ENCODE measurements at regions not wholly inside any gene's neighbourhood (a gene's known extent, or its start where the extent isn't known, plus 50 kb on each side); places are given as distances from the start of the nearest gene placed in this dataset.

DNA sequence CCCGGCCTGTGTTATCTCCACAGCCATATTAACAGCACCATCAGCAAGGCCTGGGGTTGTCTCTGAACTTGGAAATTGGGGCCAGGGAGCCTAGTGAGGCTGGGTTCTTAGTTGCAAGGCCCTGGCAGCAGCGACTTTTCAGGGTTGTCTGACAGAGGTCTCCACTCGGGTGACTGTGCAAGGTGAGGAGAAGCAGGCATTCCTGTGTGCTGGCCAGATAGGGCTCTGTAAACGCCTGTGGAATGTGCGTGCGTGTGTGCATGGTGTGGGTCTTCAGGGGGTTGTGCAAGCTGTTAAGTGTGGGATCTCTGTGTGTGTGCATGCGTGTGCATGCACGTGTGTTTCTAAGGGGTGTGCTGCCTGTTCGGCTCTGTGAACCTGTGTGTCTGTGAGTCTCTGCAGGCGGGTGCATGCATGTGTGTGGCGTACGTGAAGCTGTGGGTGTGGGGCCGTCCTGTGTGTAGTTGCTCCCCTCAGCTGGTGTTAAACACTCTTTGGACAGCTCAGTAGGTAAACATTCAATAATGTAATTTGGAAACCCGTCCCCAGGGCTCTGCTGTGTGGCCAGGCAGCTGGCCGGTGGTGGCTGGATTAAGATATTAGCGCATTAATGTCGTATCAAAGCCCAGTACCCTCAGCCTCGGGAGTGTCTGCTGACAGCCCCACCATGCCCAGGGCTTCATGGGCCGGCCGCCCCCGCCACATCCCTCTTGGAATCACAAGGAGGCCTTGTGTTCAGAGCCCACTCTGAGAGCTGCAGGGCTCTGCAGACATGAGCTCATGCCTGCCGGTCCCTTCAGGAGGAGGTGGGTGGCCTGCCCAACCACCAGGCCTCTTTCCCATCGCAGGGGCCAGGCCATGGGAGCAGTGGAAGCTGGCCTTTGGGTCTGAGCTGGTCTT, 189.9 kb downstream of the FOXD2 start:
- no peaks in the 10 kb centered on the region for H3K27me3 ChIP-seq (ENCODE audit: insufficient read depth)
- H3K4me1 ChIP-seq (ENCODE audit: insufficient read depth) = no peaks in the 10 kb centered on the region
- ATAC-seq (no peak), DNase-seq (ENCODE audit: low spot score) (no peak)
- H3K79me2 ChIP-seq (replicated peaks; ENCODE audit: insufficient read depth) = no peaks in the 10 kb centered on the region
- no peaks in the 10 kb centered on the region for H3F3A ChIP-seq (replicated peaks; ENCODE audit: low read depth)
- no peak overlapping the region for H3K27ac ChIP-seq (ENCODE audit: low read depth)
- H3K27ac Mint-ChIP-seq = no peak overlapping the region
- H3K4me3 ChIP-seq = no peak overlapping the region
- H2AFZ ChIP-seq = no peak overlapping the region
- no peaks in the 10 kb centered on the region; the same call in 1 of the 3 replicates for H3K4me1 Mint-ChIP-seq
- no peaks in the 10 kb centered on the region for H3K36me3 Mint-ChIP-seq (ENCODE audit: low read depth)
- H4K20me1 ChIP-seq (replicated peaks; ENCODE audit: insufficient read depth) = no peaks in the 10 kb centered on the region
- H3K4me2 ChIP-seq = no peak overlapping the region
- no peaks in the 10 kb centered on the region for H3K9me3 Mint-ChIP-seq
- TF ChIP-seq, protein P1, sequence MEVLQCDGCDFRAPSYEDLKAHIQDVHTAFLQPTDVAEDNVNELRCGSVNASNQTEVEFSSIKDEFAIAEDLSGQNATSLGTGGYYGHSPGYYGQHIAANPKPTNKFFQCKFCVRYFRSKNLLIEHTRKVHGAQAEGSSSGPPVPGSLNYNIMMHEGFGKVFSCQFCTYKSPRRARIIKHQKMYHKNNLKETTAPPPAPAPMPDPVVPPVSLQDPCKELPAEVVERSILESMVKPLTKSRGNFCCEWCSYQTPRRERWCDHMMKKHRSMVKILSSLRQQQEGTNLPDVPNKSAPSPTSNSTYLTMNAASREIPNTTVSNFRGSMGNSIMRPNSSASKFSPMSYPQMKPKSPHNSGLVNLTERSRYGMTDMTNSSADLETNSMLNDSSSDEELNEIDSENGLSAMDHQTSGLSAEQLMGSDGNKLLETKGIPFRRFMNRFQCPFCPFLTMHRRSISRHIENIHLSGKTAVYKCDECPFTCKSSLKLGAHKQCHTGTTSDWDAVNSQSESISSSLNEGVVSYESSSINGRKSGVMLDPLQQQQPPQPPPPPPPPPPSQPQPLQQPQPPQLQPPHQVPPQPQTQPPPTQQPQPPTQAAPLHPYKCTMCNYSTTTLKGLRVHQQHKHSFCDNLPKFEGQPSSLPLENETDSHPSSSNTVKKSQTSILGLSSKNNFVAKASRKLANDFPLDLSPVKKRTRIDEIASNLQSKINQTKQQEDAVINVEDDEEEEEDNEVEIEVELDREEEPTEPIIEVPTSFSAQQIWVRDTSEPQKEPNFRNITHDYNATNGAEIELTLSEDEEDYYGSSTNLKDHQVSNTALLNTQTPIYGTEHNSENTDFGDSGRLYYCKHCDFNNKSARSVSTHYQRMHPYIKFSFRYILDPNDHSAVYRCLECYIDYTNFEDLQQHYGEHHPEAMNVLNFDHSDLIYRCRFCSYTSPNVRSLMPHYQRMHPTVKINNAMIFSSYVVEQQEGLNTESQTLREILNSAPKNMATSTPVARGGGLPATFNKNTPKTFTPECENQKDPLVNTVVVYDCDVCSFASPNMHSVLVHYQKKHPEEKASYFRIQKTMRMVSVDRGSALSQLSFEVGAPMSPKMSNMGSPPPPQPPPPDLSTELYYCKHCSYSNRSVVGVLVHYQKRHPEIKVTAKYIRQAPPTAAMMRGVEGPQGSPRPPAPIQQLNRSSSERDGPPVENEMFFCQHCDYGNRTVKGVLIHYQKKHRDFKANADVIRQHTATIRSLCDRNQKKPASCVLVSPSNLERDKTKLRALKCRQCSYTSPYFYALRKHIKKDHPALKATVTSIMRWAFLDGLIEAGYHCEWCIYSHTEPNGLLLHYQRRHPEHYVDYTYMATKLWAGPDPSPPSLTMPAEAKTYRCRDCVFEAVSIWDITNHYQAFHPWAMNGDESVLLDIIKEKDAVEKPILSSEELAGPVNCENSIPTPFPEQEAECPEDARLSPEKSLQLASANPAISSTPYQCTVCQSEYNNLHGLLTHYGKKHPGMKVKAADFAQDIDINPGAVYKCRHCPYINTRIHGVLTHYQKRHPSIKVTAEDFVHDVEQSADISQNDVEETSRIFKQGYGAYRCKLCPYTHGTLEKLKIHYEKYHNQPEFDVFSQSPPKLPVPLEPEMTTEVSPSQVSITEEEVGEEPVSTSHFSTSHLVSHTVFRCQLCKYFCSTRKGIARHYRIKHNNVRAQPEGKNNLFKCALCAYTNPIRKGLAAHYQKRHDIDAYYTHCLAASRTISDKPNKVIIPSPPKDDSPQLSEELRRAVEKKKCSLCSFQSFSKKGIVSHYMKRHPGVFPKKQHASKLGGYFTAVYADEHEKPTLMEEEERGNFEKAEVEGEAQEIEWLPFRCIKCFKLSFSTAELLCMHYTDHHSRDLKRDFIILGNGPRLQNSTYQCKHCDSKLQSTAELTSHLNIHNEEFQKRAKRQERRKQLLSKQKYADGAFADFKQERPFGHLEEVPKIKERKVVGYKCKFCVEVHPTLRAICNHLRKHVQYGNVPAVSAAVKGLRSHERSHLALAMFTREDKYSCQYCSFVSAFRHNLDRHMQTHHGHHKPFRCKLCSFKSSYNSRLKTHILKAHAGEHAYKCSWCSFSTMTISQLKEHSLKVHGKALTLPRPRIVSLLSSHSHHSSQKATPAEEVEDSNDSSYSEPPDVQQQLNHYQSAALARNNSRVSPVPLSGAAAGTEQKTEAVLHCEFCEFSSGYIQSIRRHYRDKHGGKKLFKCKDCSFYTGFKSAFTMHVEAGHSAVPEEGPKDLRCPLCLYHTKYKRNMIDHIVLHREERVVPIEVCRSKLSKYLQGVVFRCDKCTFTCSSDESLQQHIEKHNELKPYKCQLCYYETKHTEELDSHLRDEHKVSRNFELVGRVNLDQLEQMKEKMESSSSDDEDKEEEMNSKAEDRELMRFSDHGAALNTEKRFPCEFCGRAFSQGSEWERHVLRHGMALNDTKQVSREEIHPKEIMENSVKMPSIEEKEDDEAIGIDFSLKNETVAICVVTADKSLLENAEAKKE (CRISPR knock-in tag; IDR thresholded peaks at IDR 0.05) = no peak
- TF ChIP-seq POLR2AphosphoS5 (IDR thresholded peaks at IDR 0.05; ENCODE audit: low read depth) = no peak
- no peak for TF ChIP-seq CREB1 (CRISPR knock-in tag; IDR thresholded peaks at IDR 0.05; ENCODE audit: low read depth)
- TF ChIP-seq EZH2 (IDR thresholded peaks at IDR 0.05; ENCODE audit: low read depth, unreplicated experiment) = no peak
- TF ChIP-seq, protein P2, sequence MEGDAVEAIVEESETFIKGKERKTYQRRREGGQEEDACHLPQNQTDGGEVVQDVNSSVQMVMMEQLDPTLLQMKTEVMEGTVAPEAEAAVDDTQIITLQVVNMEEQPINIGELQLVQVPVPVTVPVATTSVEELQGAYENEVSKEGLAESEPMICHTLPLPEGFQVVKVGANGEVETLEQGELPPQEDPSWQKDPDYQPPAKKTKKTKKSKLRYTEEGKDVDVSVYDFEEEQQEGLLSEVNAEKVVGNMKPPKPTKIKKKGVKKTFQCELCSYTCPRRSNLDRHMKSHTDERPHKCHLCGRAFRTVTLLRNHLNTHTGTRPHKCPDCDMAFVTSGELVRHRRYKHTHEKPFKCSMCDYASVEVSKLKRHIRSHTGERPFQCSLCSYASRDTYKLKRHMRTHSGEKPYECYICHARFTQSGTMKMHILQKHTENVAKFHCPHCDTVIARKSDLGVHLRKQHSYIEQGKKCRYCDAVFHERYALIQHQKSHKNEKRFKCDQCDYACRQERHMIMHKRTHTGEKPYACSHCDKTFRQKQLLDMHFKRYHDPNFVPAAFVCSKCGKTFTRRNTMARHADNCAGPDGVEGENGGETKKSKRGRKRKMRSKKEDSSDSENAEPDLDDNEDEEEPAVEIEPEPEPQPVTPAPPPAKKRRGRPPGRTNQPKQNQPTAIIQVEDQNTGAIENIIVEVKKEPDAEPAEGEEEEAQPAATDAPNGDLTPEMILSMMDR (conservative IDR thresholded peaks at IDR 0.05; ENCODE audit: low read depth in 2 of 2) = no peak
- TF ChIP-seq, protein P3, sequence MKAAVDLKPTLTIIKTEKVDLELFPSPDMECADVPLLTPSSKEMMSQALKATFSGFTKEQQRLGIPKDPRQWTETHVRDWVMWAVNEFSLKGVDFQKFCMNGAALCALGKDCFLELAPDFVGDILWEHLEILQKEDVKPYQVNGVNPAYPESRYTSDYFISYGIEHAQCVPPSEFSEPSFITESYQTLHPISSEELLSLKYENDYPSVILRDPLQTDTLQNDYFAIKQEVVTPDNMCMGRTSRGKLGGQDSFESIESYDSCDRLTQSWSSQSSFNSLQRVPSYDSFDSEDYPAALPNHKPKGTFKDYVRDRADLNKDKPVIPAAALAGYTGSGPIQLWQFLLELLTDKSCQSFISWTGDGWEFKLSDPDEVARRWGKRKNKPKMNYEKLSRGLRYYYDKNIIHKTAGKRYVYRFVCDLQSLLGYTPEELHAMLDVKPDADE (IDR thresholded peaks at IDR 0.05) = no peak
- TF ChIP-seq NANOG (IDR thresholded peaks at IDR 0.05; ENCODE audit: borderline replicate concordance) = no peak
- TF ChIP-seq EZH2phosphoT487 (IDR thresholded peaks at IDR 0.05; ENCODE audit: unreplicated experiment) = no peak
- no peak for TF ChIP-seq ZNF331 (CRISPR knock-in tag; IDR thresholded peaks at IDR 0.05; ENCODE audit: low read depth)
- TF ChIP-seq ZNF114 (CRISPR knock-in tag; IDR thresholded peaks at IDR 0.05) = no peak
- TF ChIP-seq, protein P4, sequence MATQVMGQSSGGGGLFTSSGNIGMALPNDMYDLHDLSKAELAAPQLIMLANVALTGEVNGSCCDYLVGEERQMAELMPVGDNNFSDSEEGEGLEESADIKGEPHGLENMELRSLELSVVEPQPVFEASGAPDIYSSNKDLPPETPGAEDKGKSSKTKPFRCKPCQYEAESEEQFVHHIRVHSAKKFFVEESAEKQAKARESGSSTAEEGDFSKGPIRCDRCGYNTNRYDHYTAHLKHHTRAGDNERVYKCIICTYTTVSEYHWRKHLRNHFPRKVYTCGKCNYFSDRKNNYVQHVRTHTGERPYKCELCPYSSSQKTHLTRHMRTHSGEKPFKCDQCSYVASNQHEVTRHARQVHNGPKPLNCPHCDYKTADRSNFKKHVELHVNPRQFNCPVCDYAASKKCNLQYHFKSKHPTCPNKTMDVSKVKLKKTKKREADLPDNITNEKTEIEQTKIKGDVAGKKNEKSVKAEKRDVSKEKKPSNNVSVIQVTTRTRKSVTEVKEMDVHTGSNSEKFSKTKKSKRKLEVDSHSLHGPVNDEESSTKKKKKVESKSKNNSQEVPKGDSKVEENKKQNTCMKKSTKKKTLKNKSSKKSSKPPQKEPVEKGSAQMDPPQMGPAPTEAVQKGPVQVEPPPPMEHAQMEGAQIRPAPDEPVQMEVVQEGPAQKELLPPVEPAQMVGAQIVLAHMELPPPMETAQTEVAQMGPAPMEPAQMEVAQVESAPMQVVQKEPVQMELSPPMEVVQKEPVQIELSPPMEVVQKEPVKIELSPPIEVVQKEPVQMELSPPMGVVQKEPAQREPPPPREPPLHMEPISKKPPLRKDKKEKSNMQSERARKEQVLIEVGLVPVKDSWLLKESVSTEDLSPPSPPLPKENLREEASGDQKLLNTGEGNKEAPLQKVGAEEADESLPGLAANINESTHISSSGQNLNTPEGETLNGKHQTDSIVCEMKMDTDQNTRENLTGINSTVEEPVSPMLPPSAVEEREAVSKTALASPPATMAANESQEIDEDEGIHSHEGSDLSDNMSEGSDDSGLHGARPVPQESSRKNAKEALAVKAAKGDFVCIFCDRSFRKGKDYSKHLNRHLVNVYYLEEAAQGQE (IDR thresholded peaks at IDR 0.05; ENCODE audit: unreplicated experiment) = no peak
- no peak for TF ChIP-seq STAT1 (IDR thresholded peaks at IDR 0.05; ENCODE audit: unreplicated experiment)
- no peak for TF ChIP-seq JUNB (IDR thresholded peaks at IDR 0.05; ENCODE audit: unreplicated experiment)
- H3K4me3 Mint-ChIP-seq = no peak overlapping the region
- H3K36me3 ChIP-seq (ENCODE audit: insufficient read depth) = no peaks in the 10 kb centered on the region
- no peaks in the 10 kb centered on the region for H3K9me2 ChIP-seq (ENCODE audit: insufficient read depth)
- peaks cover 10% of the 10 kb centered on the region for H3K27me3 Mint-ChIP-seq (ENCODE audit: insufficient read depth, low read depth, poor library complexity)
